Activated CD4-positive, alpha-beta T cell treated with anti-CD3 and anti-CD28 coated beads, Interleukin-2, amount 10 ng/mL, durations not matched to agents 7 days and 5 days (primary cell): ENCODE measurements at regions not wholly inside any gene's neighbourhood (a gene's known extent, or its start where the extent isn't known, plus 50 kb on each side); places are given as distances from the start of the nearest gene placed in this dataset.
A peak's percentile ranks its signal among the peaks of the same experiment; 100 is the strongest.
"Not testable (repeated sequence)": the region's sequence is repeated elsewhere in the genome, so short reads cannot be mapped to it uniquely, and the experiment has no call there.

Source experiments
- CTCF ChIA-PET: fragments of 350-600 bp; sonication (Branson Sonifier 250); formaldehyde crosslinking; loops from one replicate; lab custom pipeline; 2021; ENCODE audit warnings: antibody characterized with exemption; lab: Charles Lee
- POLR2A ChIA-PET: fragments of 350-600 bp; sonication (Branson Sonifier 250); formaldehyde crosslinking; loops from one replicate; lab custom pipeline; 2021; ENCODE audit warnings: antibody characterized with exemption; lab: Charles Lee
- DNase-seq: peaks from one replicate; pipeline ENCODE4 v3.0.0-alpha.2; 2020
- H3K27ac Mint-ChIP-seq: one replicate; pipeline ENCODE4 v1.8.0; 2021; ENCODE audit warnings: mild to moderate bottlenecking, moderate library complexity, mixed read lengths
- H3K27me3 Mint-ChIP-seq: one replicate; pipeline ENCODE4 v1.8.0; 2021; ENCODE audit warnings: mixed read lengths
- H3K36me3 Mint-ChIP-seq: one replicate; pipeline ENCODE4 v1.8.0; 2021; ENCODE audit warnings: low read depth, mixed read lengths
- H3K4me1 Mint-ChIP-seq: one replicate; pipeline ENCODE4 v1.8.0; 2021; ENCODE audit warnings: mixed read lengths
- H3K4me3 Mint-ChIP-seq: one replicate; pipeline ENCODE4 v1.8.0; 2021; ENCODE audit warnings: mild to moderate bottlenecking, moderate library complexity, mixed read lengths
- H3K9me3 Mint-ChIP-seq: one replicate; pipeline ENCODE4 v1.8.0; 2021; ENCODE audit warnings: mixed read lengths

- POLR2A ChIA-PET, result no interaction called here
- Mint-ChIP-seq H3K4me1 (no peaks in the 10 kb centered on the region), H3K27ac (no peak overlapping the region), H3K4me3 (no peak overlapping the region), H3K36me3 (no peaks in the 10 kb centered on the region), H3K27me3 (peaks cover 1% of the 10 kb centered on the region), H3K9me3 (no peaks in the 10 kb centered on the region)
- no peak for DNase-seq
- CTCF ChIA-PET, result no interaction called here
Measured at GRCh38 chr20:11995805-11996567, 78.3 kb downstream of the BTBD3 start.

- H3K27ac Mint-ChIP-seq, H3K4me3 Mint-ChIP-seq, DNase-seq, H3K9me3 Mint-ChIP-seq, H3K4me1 Mint-ChIP-seq, H3K36me3 Mint-ChIP-seq, CTCF ChIA-PET, POLR2A ChIA-PET, H3K27me3 Mint-ChIP-seq: not testable (repeated sequence)
Measured at GRCh38 chr20:12004776-12005175, 87.1 kb downstream of the BTBD3 start.

- H3K4me1 Mint-ChIP-seq, result peaks cover 4% of the 10 kb centered on the region
- H3K27me3 Mint-ChIP-seq, result no peaks in the 10 kb centered on the region
- no peaks in the 10 kb centered on the region for H3K36me3 Mint-ChIP-seq
- peak; percentile 41 for DNase-seq
- H3K27ac Mint-ChIP-seq, result no peak overlapping the region
- POLR2A ChIA-PET, result no interaction called here
- no peaks in the 10 kb centered on the region for H3K9me3 Mint-ChIP-seq
- CTCF ChIA-PET, result no interaction called here
- no peak overlapping the region for H3K4me3 Mint-ChIP-seq
Measured at GRCh38 chr20:12012241-12013222, 94.8 kb downstream of the BTBD3 start.

- no peaks in the 10 kb centered on the region for H3K27me3 Mint-ChIP-seq
- no peak overlapping the region for H3K4me3 Mint-ChIP-seq
- DNase-seq, result no peak
- H3K4me1 Mint-ChIP-seq, result peaks cover 4% of the 10 kb centered on the region
- H3K9me3 Mint-ChIP-seq, result no peaks in the 10 kb centered on the region
- H3K36me3 Mint-ChIP-seq, result no peaks in the 10 kb centered on the region
- H3K27ac Mint-ChIP-seq, result no peak overlapping the region
- CTCF ChIA-PET, result no interaction called here
- POLR2A ChIA-PET, result no interaction called here
Measured at GRCh38 chr20:12014276-12014675, 96.6 kb downstream of the BTBD3 start.

GRCh38 chr20:12014736-12015135, 97.0 kb downstream of the BTBD3 start:
- DNase-seq, result no peak
- no peaks in the 10 kb centered on the region for H3K9me3 Mint-ChIP-seq
- H3K27ac Mint-ChIP-seq, result no peak overlapping the region
- H3K4me1 Mint-ChIP-seq, result peaks cover 4% of the 10 kb centered on the region
- POLR2A ChIA-PET, result no interaction called here
- no peaks in the 10 kb centered on the region for H3K27me3 Mint-ChIP-seq
- H3K36me3 Mint-ChIP-seq, result no peaks in the 10 kb centered on the region
- CTCF ChIA-PET, result no interaction called here
- no peak overlapping the region for H3K4me3 Mint-ChIP-seq

GRCh38 chr20:12016291-12016690, 98.6 kb downstream of the BTBD3 start:
- no peak overlapping the region for H3K27ac Mint-ChIP-seq
- no peak for DNase-seq
- no peaks in the 10 kb centered on the region for H3K9me3 Mint-ChIP-seq
- H3K36me3 Mint-ChIP-seq, result no peaks in the 10 kb centered on the region
- peaks cover 1% of the 10 kb centered on the region for H3K27me3 Mint-ChIP-seq
- ChIA-PET POLR2A (no interaction called here), CTCF (interaction anchor here (0.7 kb wide), 1 partner anchor 125 kb away, joined by 3 read pairs; no protein-coding TSS in a partner anchor)
- peaks cover 1% of the 10 kb centered on the region for H3K4me1 Mint-ChIP-seq
- H3K4me3 Mint-ChIP-seq, result no peak overlapping the region

GRCh38 chr20:12019715-12020114, 102.0 kb downstream of the BTBD3 start:
- Mint-ChIP-seq H3K4me3 (no peak overlapping the region), H3K27ac (no peak overlapping the region), H3K9me3 (no peaks in the 10 kb centered on the region), H3K36me3 (no peaks in the 10 kb centered on the region), H3K27me3 (peaks cover 1% of the 10 kb centered on the region), H3K4me1 (no peaks in the 10 kb centered on the region)
- DNase-seq, result no peak
- POLR2A ChIA-PET, result no interaction called here
- CTCF ChIA-PET, result no interaction called here

- CTCF ChIA-PET, result no interaction called here
- peaks cover 1% of the 10 kb centered on the region for H3K27me3 Mint-ChIP-seq
- H3K4me3 Mint-ChIP-seq, result no peak overlapping the region
- POLR2A ChIA-PET, result no interaction called here
- H3K9me3 Mint-ChIP-seq, result no peaks in the 10 kb centered on the region
- no peak for DNase-seq
- no peak overlapping the region for H3K27ac Mint-ChIP-seq
- no peaks in the 10 kb centered on the region for H3K36me3 Mint-ChIP-seq
- no peaks in the 10 kb centered on the region for H3K4me1 Mint-ChIP-seq
Measured at GRCh38 chr20:12020846-12021245, 103.2 kb downstream of the BTBD3 start.

- no peaks in the 10 kb centered on the region for H3K9me3 Mint-ChIP-seq
- no peaks in the 10 kb centered on the region for H3K4me1 Mint-ChIP-seq
- DNase-seq, result no peak
- H3K36me3 Mint-ChIP-seq, result no peaks in the 10 kb centered on the region
- no peak overlapping the region for H3K4me3 Mint-ChIP-seq
- CTCF ChIA-PET, result no interaction called here
- no peak overlapping the region for H3K27ac Mint-ChIP-seq
- H3K27me3 Mint-ChIP-seq, result peaks cover 1% of the 10 kb centered on the region
- POLR2A ChIA-PET, result no interaction called here
Measured at GRCh38 chr20:12022126-12022525, 104.4 kb downstream of the BTBD3 start.

GRCh38 chr20:12023194-12023795, 105.6 kb downstream of the BTBD3 start:
- Mint-ChIP-seq H3K4me1 (no peaks in the 10 kb centered on the region), H3K27me3 (peaks cover 1% of the 10 kb centered on the region), H3K9me3 (no peaks in the 10 kb centered on the region), H3K4me3 (no peak overlapping the region), H3K36me3 (no peaks in the 10 kb centered on the region), H3K27ac (no peak overlapping the region)
- CTCF ChIA-PET, result interaction anchor here (1.2 kb wide), 1 partner anchor 18 kb away, joined by 3 read pairs; no protein-coding TSS in a partner anchor
- DNase-seq, result no peak
- POLR2A ChIA-PET, result no interaction called here

- no peak overlapping the region for H3K27ac Mint-ChIP-seq
- no peaks in the 10 kb centered on the region for H3K9me3 Mint-ChIP-seq
- no peak overlapping the region for H3K4me3 Mint-ChIP-seq
- ChIA-PET POLR2A (no interaction called here), CTCF (no interaction called here)
- no peaks in the 10 kb centered on the region for H3K4me1 Mint-ChIP-seq
- no peaks in the 10 kb centered on the region for H3K27me3 Mint-ChIP-seq
- DNase-seq, result no peak
- H3K36me3 Mint-ChIP-seq, result no peaks in the 10 kb centered on the region
Measured at GRCh38 chr20:12028771-12029170, 111.1 kb downstream of the BTBD3 start.

GRCh38 chr20:12030470-12030869, 112.8 kb downstream of the BTBD3 start:
- Mint-ChIP-seq H3K27ac (no peak overlapping the region), H3K27me3 (no peaks in the 10 kb centered on the region), H3K4me3 (no peak overlapping the region), H3K36me3 (no peaks in the 10 kb centered on the region), H3K4me1 (no peaks in the 10 kb centered on the region), H3K9me3 (no peaks in the 10 kb centered on the region)
- POLR2A ChIA-PET, result no interaction called here
- DNase-seq, result no peak
- CTCF ChIA-PET, result no interaction called here

GRCh38 chr20:12036142-12036541, 118.4 kb downstream of the BTBD3 start:
- no peak for DNase-seq
- CTCF ChIA-PET, result no interaction called here
- no peaks in the 10 kb centered on the region for H3K36me3 Mint-ChIP-seq
- POLR2A ChIA-PET, result no interaction called here
- no peak overlapping the region for H3K4me3 Mint-ChIP-seq
- no peak overlapping the region for H3K27ac Mint-ChIP-seq
- no peaks in the 10 kb centered on the region for H3K27me3 Mint-ChIP-seq
- H3K9me3 Mint-ChIP-seq, result no peaks in the 10 kb centered on the region
- no peaks in the 10 kb centered on the region for H3K4me1 Mint-ChIP-seq
